Esophagus squamous epithelium (tissue), 5 donors: ENCODE measurements at regions not wholly inside any gene's neighbourhood (a gene's known extent, or its start where the extent isn't known, plus 50 kb on each side); places are given as distances from the start of the nearest gene placed in this dataset.

Experiments used
- DNase-seq: peaks from one replicate; lab custom pipeline; 2025; lab: John Stamatoyannopoulos, UW
- H3K27ac ChIP-seq, 4 donors: fragments of 200-600 bp; sonication (generic); one replicate each; pipeline ENCODE4 v1.5.1; 2016 to 2019; ENCODE audit warnings: mild to moderate bottlenecking in 1 of 4
- H3K27me3 ChIP-seq, 4 donors: fragments of 200-600 bp; sonication (generic); 1 replicate in 3 of 4; 2 replicates in 1 of 4; pipeline versions ENCODE4 v1.5.1 to v1.6.0; 2017 to 2021; ENCODE audit warnings: antibody characterized with exemption in 1 of 4
- H3K36me3 ChIP-seq, 3 donors: fragments of 200-600 bp; sonication (generic); one replicate each; pipeline ENCODE4 v1.5.1; 2016 to 2019
- H3K4me1 ChIP-seq, 3 donors: fragments of 200-600 bp; sonication (generic); one replicate each; pipeline ENCODE4 v1.5.1; 2017 to 2019
- H3K4me3 ChIP-seq, 4 donors: fragments of 200-600 bp; sonication (generic); 1 replicate in 3 of 4; 2 replicates in 1 of 4; pipeline ENCODE4 v1.5.1; 2016 to 2019; ENCODE audit warnings: mild to moderate bottlenecking in 2 of 4, moderate library complexity in 1 of 4
- H3K9me3 ChIP-seq, 3 donors: fragments of 200-600 bp; sonication (generic); one replicate each; pipeline ENCODE4 v1.5.1; 2016 to 2019
- CTCF ChIP-seq, 6 experiments: fragments of 450-650 bp in 4 of 6; fragments of 200-600 bp in 2 of 6; sonication (generic) in 2 of 6; IDR thresholded peaks; one replicate each; pipeline ENCODE4 v1.5.1; 2016 to 2019; ENCODE audit warnings: antibody characterized with exemption in 6 of 6, mild to moderate bottlenecking in 4 of 6, moderate library complexity in 4 of 6
- POLR2A ChIP-seq, 4 donors: fragments of 450-650 bp; IDR thresholded peaks; one replicate each; pipeline ENCODE4 v1.6.1; 2017; ENCODE audit warnings: antibody characterized with exemption in 4 of 4, mild to moderate bottlenecking in 4 of 4, moderate library complexity in 3 of 4
- WGBS, 2 donors: methylation state at CpG; one replicate each; pipeline ENCODE4 v1.1.5; 2018; 5-methylcytosine and 5-hydroxymethylcytosine counted together
- intact Hi-C: fragments of 100-400 bp; cut with DNase I; formaldehyde crosslinking; loops from one replicate; pipeline ENCODE4 v1.15.0; 2022
- donor health status: DM: yes; HTN: yes; CAD: no.

DNA sequence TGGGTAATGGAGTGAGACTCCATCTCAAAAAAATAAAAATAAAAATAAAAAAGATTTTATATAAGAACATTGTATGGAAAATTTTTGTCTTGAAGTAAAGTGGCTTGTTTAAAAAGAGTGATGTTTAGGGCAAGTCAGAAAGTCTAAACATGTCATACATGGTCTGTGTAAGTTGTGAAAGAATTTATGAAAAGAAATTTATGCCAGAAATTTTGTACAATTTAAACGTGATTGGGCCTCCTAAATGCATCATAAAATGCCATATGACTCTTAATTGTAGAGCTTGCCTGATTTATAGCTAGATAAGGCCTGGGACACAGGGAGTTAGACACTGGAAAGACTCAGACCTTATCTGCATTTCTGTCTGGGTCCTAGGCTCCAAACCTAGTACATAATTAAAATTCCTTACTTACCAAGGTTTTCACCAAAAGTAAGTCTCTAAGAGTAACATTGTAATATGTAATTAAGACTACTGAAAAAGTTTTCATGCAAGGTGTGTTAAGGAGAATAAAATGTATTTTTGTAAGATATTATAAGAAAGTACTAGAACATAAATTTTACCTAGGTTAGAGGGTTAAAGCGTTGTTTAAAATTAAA, 110.5 kb downstream of the AASDHPPT start:
- 20 to 33% methylated on average over 2 of the region's 2 CpGs for WGBS, 2 donors
- no peaks in the 10 kb centered on the region for H3K9me3 ChIP-seq
- no peaks in the 10 kb centered on the region for H3K4me1 ChIP-seq
- no peak overlapping the region for H3K27ac ChIP-seq
- no peak overlapping the region for H3K4me3 ChIP-seq
- TF ChIP-seq CTCF (IDR thresholded peaks at IDR 0.05) (no peak), POLR2A (IDR thresholded peaks at IDR 0.05) (no peak)
- intact Hi-C loops, result no loop called here
- no peak for DNase-seq
- H3K27me3 ChIP-seq, result no peaks in the 10 kb centered on the region
- H3K36me3 ChIP-seq, result no peaks in the 10 kb centered on the region

- no peaks in the 10 kb centered on the region for H3K9me3 ChIP-seq
- WGBS, 2 donors, result 55 to 56% methylated on average over 2 of the region's 2 CpGs
- H3K36me3 ChIP-seq, result no peaks in the 10 kb centered on the region
- intact Hi-C loops, result no loop called here
- DNase-seq, result no peak
- H3K27me3 ChIP-seq, result no peaks in the 10 kb centered on the region
- H3K4me3 ChIP-seq, result no peak overlapping the region
- TF ChIP-seq CTCF (IDR thresholded peaks at IDR 0.05) (no peak), POLR2A (IDR thresholded peaks at IDR 0.05) (no peak)
- H3K4me1 ChIP-seq, result no peaks in the 10 kb centered on the region
- no peak overlapping the region for H3K27ac ChIP-seq
Measured at GRCh38 chr11:106193956-106194355, 116.5 kb downstream of the AASDHPPT start.

GRCh38 chr11:106197438-106197837, 120.0 kb downstream of the AASDHPPT start:
- Histone ChIP-seq H3K9me3 (no peaks in the 10 kb centered on the region), H3K36me3 (no peaks in the 10 kb centered on the region), H3K27ac (no peak overlapping the region), H3K4me1 (no peaks in the 10 kb centered on the region), H3K27me3 (no peaks in the 10 kb centered on the region), H3K4me3 (no peak overlapping the region)
- intact Hi-C loops, result no loop called here
- no peak for TF ChIP-seq POLR2A (IDR thresholded peaks at IDR 0.05)
- TF ChIP-seq CTCF (IDR thresholded peaks at IDR 0.05), result no peak
- no peak for DNase-seq

DNA sequence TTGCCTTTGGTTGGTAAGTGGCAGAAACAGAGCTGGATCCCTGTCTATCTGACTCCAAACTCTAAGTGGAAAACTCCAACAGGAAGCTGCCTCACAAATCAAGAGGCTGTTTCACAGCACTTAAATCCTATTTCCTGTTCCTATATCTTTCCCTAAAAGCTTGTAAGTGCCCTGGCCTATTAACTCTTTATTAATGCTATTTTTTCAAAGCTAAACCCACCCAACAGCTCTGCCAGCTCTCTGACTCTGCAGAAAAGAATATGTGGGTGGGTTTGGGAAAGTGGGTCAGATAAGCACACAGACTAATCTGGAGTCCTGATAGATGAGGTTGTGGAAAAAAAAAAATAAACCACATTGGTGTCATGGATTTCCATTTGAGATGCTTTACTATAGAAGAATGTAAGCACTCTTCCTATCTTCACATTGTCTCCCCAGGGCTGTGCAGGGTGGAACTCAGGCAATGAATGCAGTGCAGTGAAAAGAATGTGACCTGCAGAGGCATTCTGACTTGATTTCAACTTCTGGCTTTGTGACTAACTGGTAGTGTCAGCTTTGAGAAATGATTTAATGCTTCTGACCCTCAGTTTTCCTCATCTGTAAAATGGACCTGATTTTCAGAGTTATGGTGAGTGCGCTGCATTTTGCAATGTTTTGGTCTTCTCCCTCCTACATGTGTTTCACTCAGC, 125.6 kb downstream of the AASDHPPT start:
- DNase-seq, result no peak

More for the DNA sequence above, 125.6 kb downstream of the AASDHPPT start:
- Histone ChIP-seq H3K9me3 (no peaks in the 10 kb centered on the region), H3K27ac (no peak overlapping the region), H3K4me1 (no peaks in the 10 kb centered on the region), H3K27me3 (no peaks in the 10 kb centered on the region), H3K36me3 (no peaks in the 10 kb centered on the region), H3K4me3 (no peak overlapping the region)
- WGBS, 2 donors, result 92 to 94% methylated on average over 1 of the region's 1 CpG
- no peak for TF ChIP-seq CTCF (IDR thresholded peaks at IDR 0.05)
- TF ChIP-seq POLR2A (IDR thresholded peaks at IDR 0.05), result no peak
- intact Hi-C loops, result no loop called here
